ENCODE measurements at regions not wholly inside any gene's neighbourhood (a gene's known extent, or its start where the extent isn't known, plus 50 kb on each side); places are given as distances from the start of the nearest gene placed in this dataset.
"Not testable (repeated sequence)": the region's sequence is repeated elsewhere in the genome, so short reads cannot be mapped to it uniquely, and the experiment has no call there.

DNA sequence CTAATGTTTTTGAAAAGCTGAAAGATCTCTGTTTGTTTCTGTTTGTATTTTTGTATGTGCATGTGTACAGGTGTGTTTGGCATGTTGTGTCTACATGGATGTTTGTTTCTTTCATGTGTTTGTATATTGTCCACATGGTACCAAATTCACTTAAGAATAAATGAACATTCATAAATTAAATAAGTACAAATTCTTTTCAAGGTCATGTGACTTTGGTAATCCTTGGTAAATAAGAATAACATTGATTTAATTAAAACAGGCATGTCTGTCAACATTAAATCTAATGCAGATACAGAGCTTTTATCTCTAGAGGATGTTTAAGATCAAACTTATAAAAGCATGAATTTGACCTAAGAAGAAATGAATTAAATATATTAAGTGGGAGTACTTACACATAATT lies 219.8 kb upstream of the EPHA7 start:
- Histone ChIP-seq H3K27ac (replicated peaks) (no peak overlapping the region), H3K36me3 (no peaks in the 10 kb centered on the region), H3K4me1 (no peaks in the 10 kb centered on the region), H3K27me3 (ENCODE audit: low read depth) (no peaks in the 10 kb centered on the region), H3K4me3 (no peak overlapping the region), H3K9me3 (replicated peaks) (peaks cover 17% of the 10 kb centered on the region)
- DNase-seq = no peak
- intact Hi-C loops (cut with micrococcal nuclease) = no loop called here
- TF ChIP-seq, protein P1, sequence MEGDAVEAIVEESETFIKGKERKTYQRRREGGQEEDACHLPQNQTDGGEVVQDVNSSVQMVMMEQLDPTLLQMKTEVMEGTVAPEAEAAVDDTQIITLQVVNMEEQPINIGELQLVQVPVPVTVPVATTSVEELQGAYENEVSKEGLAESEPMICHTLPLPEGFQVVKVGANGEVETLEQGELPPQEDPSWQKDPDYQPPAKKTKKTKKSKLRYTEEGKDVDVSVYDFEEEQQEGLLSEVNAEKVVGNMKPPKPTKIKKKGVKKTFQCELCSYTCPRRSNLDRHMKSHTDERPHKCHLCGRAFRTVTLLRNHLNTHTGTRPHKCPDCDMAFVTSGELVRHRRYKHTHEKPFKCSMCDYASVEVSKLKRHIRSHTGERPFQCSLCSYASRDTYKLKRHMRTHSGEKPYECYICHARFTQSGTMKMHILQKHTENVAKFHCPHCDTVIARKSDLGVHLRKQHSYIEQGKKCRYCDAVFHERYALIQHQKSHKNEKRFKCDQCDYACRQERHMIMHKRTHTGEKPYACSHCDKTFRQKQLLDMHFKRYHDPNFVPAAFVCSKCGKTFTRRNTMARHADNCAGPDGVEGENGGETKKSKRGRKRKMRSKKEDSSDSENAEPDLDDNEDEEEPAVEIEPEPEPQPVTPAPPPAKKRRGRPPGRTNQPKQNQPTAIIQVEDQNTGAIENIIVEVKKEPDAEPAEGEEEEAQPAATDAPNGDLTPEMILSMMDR (IDR thresholded peaks at IDR 0.05; ENCODE audit: borderline replicate concordance) = no peak

DNA sequence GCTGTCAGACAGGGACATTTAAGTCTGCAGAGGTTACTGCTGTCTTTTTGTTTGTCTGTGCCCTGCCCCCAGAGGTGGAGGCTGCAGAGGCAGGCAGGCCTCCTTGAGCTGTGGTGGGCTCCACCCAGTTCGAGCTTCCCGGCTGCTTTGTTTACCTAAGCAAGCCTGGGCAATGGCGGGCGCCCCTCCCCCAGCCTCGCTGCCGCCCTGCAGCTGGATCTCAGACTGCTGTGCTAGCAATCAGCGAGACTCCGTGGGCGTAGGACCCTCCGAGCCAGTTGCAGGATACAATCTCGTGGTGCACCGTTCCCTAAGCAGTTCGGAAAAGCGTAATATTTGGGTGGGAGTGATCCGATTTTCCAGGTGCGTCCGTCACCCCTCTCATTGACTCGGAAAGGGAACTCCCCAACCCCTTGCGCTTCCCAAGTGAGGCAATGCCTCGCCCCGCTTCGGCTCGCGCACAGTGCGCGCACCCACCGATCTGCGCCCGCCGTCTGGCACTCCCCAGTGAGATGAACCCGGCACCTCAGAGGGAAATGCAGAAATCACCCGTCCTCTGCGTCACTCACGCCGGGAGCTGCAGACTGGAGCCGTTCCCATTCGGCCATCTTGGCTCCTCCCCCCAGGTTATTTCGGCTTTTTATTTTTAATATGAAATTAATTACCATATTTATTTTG lies 217.8 kb upstream of the EPHA7 start:
- intact Hi-C loops (cut with micrococcal nuclease); H3K4me3 ChIP-seq; H3K36me3 ChIP-seq; H3K27me3 ChIP-seq (ENCODE audit: low read depth); H3K27ac ChIP-seq (replicated peaks); H3K9me3 ChIP-seq (replicated peaks); H3K4me1 ChIP-seq; DNase-seq: not testable (repeated sequence)

DNA sequence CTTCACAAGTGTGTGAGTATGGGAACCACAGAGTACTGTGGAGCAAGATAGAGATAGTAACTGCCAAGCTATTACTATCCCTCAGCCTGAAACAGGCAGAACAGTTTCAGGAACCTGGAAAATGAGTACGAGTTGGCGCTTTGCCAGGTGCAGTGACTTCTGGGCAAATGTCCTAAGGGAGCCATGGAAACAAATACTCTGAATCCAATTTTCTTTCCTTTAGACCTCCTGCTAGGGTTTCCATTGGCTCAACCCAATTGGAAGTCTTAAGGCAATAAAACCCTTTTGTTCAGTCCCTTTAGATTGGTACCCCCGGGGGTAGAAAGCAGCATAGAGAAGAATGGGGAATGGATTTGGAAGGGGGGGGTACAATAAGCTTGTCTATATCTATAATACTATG lies 205.0 kb upstream of the EPHA7 start:
- H3K4me3 ChIP-seq = no peak overlapping the region
- no peak for DNase-seq
- no peaks in the 10 kb centered on the region for H3K4me1 ChIP-seq
- TF ChIP-seq, protein P1 (IDR thresholded peaks at IDR 0.05; ENCODE audit: borderline replicate concordance) = no peak
- H3K9me3 ChIP-seq (replicated peaks) = peaks cover 3% of the 10 kb centered on the region
- no peaks in the 10 kb centered on the region for H3K27me3 ChIP-seq (ENCODE audit: low read depth)
- no peaks in the 10 kb centered on the region for H3K36me3 ChIP-seq
- no peak overlapping the region for H3K27ac ChIP-seq (replicated peaks)
- intact Hi-C loops (cut with micrococcal nuclease) = no loop called here

DNA sequence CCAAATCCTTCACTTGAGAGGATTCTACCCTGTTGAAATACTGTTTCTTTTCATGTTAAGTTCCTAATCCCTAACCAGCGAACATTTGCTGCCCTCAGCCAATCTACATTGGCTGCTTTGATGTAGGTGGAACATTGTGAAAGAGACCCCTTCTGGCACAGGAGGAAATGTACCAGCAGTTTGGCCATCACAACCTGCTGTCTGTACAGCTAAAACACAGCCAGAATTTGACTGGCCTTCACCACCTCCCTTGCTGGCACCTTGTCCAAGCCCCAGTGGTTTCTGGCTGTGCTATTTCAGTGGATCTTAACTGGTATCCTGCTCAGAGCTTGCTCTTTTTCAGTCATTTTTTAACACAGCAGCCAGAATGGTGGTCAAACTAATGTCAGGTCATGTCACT lies 202.1 kb upstream of the EPHA7 start:
- TF ChIP-seq, protein P1 (IDR thresholded peaks at IDR 0.05; ENCODE audit: borderline replicate concordance) = no peak
- H3K9me3 ChIP-seq (replicated peaks) = peaks cover 10% of the 10 kb centered on the region
- H3K36me3 ChIP-seq = no peaks in the 10 kb centered on the region
- no peaks in the 10 kb centered on the region for H3K27me3 ChIP-seq (ENCODE audit: low read depth)
- DNase-seq = no peak
- no peak overlapping the region for H3K4me3 ChIP-seq
- H3K27ac ChIP-seq (replicated peaks) = no peak overlapping the region
- intact Hi-C loops (cut with micrococcal nuclease) = no loop called here
- H3K4me1 ChIP-seq = no peaks in the 10 kb centered on the region

DNA sequence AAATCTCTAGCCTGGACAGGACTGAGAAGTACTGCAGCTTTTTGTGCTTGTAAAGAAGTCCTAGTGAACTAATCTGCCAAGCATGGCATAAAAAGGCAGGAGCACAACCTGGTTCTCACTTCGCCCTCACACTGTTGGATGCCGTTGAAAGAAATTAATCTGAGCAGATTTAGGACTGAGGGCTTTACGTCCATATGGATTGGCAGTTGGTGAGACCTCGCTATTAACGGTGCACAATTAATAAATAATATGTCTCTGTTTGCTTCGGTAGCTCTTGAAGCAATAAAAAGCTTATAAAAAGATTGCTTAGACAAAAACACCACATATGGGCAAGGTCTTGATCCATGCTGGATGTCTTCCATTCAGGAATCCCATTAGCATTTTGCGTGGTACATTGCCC lies 185.6 kb upstream of the EPHA7 start:
- Histone ChIP-seq H3K4me1 (no peaks in the 10 kb centered on the region), H3K36me3 (no peaks in the 10 kb centered on the region), H3K4me3 (no peak overlapping the region), H3K27me3 (ENCODE audit: low read depth) (no peaks in the 10 kb centered on the region), H3K27ac (replicated peaks) (no peak overlapping the region), H3K9me3 (replicated peaks) (no peaks in the 10 kb centered on the region)
- TF ChIP-seq, protein P1 (IDR thresholded peaks at IDR 0.05; ENCODE audit: borderline replicate concordance) = no peak
- DNase-seq = no peak
- intact Hi-C loops (cut with micrococcal nuclease) = no loop called here

DNA sequence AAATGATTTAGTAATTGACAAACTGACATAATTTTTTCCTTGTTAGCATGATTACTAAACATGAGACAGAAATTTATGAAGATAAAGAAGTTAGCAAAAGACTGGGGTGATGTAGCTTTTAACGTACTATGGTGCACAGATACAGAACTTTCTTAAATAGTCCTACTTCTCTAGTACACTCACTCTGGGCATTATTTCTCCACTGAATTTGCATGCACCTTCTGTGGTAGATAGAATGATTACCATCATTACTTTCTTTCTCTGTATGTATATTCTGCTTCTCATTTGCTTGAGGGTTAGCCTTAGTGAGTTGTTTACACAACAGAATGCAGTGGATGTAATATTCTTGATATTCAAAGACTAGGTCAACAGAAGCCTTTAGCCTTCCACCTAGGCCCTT lies 173.1 kb upstream of the EPHA7 start:
- DNase-seq = no peak
- TF ChIP-seq, protein P1 (IDR thresholded peaks at IDR 0.05; ENCODE audit: borderline replicate concordance) = no peak
- Histone ChIP-seq H3K4me1 (no peaks in the 10 kb centered on the region), H3K27me3 (ENCODE audit: low read depth) (no peaks in the 10 kb centered on the region), H3K27ac (replicated peaks) (no peak overlapping the region), H3K4me3 (no peak overlapping the region), H3K36me3 (no peaks in the 10 kb centered on the region), H3K9me3 (replicated peaks) (peaks cover 6% of the 10 kb centered on the region)
- intact Hi-C loops (cut with micrococcal nuclease) = no loop called here

Measured in left ventricle myocardium inferior (tissue), 1 donor.